ENCODE measurements at regions not wholly inside any gene's neighbourhood (a gene's known extent, or its start where the extent isn't known, plus 50 kb on each side); places are given as distances from the start of the nearest gene placed in this dataset.
"Not testable (repeated sequence)": the region's sequence is repeated elsewhere in the genome, so short reads cannot be mapped to it uniquely, and the experiment has no call there.

DNA sequence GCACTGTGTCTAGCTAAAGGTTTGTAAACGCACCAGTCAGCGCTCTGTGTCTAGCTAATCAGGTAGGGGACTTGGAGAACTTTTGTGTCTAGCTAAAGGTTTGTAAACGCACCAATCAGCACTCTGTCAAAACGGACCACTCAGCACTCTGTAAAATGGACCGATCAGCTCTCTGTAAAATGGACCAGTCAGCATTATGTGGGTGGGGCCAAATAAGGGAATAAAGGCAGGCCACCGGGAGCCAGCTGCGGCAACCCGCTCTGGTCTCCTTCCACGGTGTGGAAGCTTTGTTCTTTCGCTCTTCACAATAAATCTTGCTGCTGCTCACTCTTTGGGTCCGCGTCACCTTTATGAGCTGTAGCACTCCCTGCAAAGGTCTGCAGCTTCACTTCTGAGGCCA, 90.2 kb downstream of the ASCL4 start:
- H3K27ac ChIP-seq (ENCODE audit: extremely low read depth, low read depth, low read length); H3K4me1 ChIP-seq (replicated peaks in 1 of 2; ENCODE audit: control insufficient read depth in 2 of 2, insufficient read depth in 2 of 2, low read length in 2 of 2); in situ Hi-C loops (cut with MboI); H2AFZ ChIP-seq (ENCODE audit: low read depth, low read length); H4K20me1 ChIP-seq (replicated peaks; ENCODE audit: control insufficient read depth, insufficient read depth, low read length); ATAC-seq; H3K9me1 ChIP-seq (ENCODE audit: control insufficient read depth, insufficient read depth, low read length); H3K4me2 ChIP-seq (ENCODE audit: insufficient read depth, low read length); DNase-seq (ENCODE audit: extremely low read depth in 1 of 4, low spot score in 3 of 4); H3K9ac ChIP-seq (ENCODE audit: insufficient read depth in 1 of 2, low read depth in 2 of 2, low read length in 2 of 2); H3K4me3 ChIP-seq; FAIRE-seq; H3K36me3 ChIP-seq (ENCODE audit: control insufficient read depth, insufficient read depth, low read length); H3K9me3 ChIP-seq (replicated peaks; ENCODE audit: control insufficient read depth, insufficient read depth, low read depth, low read length); CTCF ChIA-PET (ENCODE audit: low intra/inter-chr PET ratio); BruUV-seq (replicated peaks); H3K79me2 ChIP-seq (ENCODE audit: control insufficient read depth, insufficient read depth, low read length); intact Hi-C loops (cut with micrococcal nuclease): not testable (repeated sequence)
- TF ChIP-seq MAFG (tag; conservative IDR thresholded peaks at IDR 0.05) (peak; percentile 82), MAFF (IDR thresholded peaks at IDR 0.05; ENCODE audit: low read length) (peak; percentile 56), C11orf30 (IDR thresholded peaks at IDR 0.05; ENCODE audit: low read depth) (peak; percentile 74), ZNF316 (IDR thresholded peaks at IDR 0.05) (peak; percentile 89), MAFK (IDR thresholded peaks at IDR 0.05; ENCODE audit: low read length) (peak; percentile 42)
- WGBS (ENCODE audit: insufficient coverage, low coverage, missing lambda C conversion rate): 3% methylated on average over 12 of the region's 12 CpGs
- POLR2A ChIA-PET: interaction anchor here (0.7 kb wide), 1 partner anchor 735 kb away, joined by 5 read pairs; no protein-coding TSS in a partner anchor
- H3K27me3 ChIP-seq (ENCODE audit: control insufficient read depth in 2 of 2, insufficient read depth in 2 of 2, low read length in 2 of 2): peaks cover 6 to 14% of the 10 kb centered on the region in 2 experiments; a peak in 3 of 5 replicates

DNA sequence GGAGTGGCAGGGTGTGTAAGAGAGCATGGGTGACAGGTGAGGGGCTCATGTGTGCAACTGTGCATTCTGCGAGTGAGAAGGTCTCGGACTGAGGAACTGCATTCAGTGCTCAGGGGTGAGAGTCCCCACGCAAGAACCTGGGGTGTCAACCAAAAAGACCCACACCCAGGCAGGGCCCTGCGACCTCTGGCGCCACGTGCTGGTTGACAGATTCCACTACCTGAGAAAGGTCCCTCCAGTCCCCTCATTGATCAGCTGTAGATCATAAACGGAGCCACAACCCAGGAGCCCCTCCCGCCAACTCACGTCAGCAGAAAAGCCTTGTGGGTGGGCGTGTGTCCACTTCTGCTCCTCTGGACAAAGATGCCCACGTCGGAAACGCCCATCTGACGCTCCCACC, 98.7 kb downstream of the ASCL4 start:
- Histone ChIP-seq H2AFZ (ENCODE audit: low read depth, low read length) (no peak overlapping the region), H3K9me1 (ENCODE audit: control insufficient read depth, insufficient read depth, low read length) (no peaks in the 10 kb centered on the region), H3K79me2 (ENCODE audit: control insufficient read depth, insufficient read depth, low read length) (no peaks in the 10 kb centered on the region), H3K9me3 (replicated peaks; ENCODE audit: control insufficient read depth, insufficient read depth, low read depth, low read length) (no peaks in the 10 kb centered on the region), H4K20me1 (replicated peaks; ENCODE audit: control insufficient read depth, insufficient read depth, low read length) (no peaks in the 10 kb centered on the region), H3K4me1 (replicated peaks in 1 of 2; ENCODE audit: control insufficient read depth in 2 of 2, insufficient read depth in 2 of 2, low read length in 2 of 2) (peaks cover 2 to 3% of the 10 kb centered on the region in 2 experiments; a peak in 2 of 5 replicates), H3K36me3 (ENCODE audit: control insufficient read depth, insufficient read depth, low read length) (no peaks in the 10 kb centered on the region), H3K27me3 (ENCODE audit: control insufficient read depth in 2 of 2, insufficient read depth in 2 of 2, low read length in 2 of 2) (peaks cover 19 to 36% of the 10 kb centered on the region in 2 experiments; a peak in 4 of 5 replicates), H3K27ac (ENCODE audit: extremely low read depth, low read depth, low read length) (no peak overlapping the region), H3K9ac (ENCODE audit: insufficient read depth in 1 of 2, low read depth in 2 of 2, low read length in 2 of 2) (no peak overlapping the region; a peak in 2 of 4 replicates), H3K4me2 (ENCODE audit: insufficient read depth, low read length) (no peak overlapping the region), H3K4me3 (no peak overlapping the region)
- CTCF ChIA-PET (ENCODE audit: low intra/inter-chr PET ratio): no interaction called here
- 1% methylated on average over 14 of the region's 14 CpGs for WGBS (ENCODE audit: insufficient coverage, low coverage, missing lambda C conversion rate)
- TF ChIP-seq ZNF384 (IDR thresholded peaks at IDR 0.05; ENCODE audit: low read depth, low read length) (no peak), STAT5A (IDR thresholded peaks at IDR 0.05; ENCODE audit: borderline replicate concordance, low read length) (no peak)
- TF ChIP-seq, protein P1, sequence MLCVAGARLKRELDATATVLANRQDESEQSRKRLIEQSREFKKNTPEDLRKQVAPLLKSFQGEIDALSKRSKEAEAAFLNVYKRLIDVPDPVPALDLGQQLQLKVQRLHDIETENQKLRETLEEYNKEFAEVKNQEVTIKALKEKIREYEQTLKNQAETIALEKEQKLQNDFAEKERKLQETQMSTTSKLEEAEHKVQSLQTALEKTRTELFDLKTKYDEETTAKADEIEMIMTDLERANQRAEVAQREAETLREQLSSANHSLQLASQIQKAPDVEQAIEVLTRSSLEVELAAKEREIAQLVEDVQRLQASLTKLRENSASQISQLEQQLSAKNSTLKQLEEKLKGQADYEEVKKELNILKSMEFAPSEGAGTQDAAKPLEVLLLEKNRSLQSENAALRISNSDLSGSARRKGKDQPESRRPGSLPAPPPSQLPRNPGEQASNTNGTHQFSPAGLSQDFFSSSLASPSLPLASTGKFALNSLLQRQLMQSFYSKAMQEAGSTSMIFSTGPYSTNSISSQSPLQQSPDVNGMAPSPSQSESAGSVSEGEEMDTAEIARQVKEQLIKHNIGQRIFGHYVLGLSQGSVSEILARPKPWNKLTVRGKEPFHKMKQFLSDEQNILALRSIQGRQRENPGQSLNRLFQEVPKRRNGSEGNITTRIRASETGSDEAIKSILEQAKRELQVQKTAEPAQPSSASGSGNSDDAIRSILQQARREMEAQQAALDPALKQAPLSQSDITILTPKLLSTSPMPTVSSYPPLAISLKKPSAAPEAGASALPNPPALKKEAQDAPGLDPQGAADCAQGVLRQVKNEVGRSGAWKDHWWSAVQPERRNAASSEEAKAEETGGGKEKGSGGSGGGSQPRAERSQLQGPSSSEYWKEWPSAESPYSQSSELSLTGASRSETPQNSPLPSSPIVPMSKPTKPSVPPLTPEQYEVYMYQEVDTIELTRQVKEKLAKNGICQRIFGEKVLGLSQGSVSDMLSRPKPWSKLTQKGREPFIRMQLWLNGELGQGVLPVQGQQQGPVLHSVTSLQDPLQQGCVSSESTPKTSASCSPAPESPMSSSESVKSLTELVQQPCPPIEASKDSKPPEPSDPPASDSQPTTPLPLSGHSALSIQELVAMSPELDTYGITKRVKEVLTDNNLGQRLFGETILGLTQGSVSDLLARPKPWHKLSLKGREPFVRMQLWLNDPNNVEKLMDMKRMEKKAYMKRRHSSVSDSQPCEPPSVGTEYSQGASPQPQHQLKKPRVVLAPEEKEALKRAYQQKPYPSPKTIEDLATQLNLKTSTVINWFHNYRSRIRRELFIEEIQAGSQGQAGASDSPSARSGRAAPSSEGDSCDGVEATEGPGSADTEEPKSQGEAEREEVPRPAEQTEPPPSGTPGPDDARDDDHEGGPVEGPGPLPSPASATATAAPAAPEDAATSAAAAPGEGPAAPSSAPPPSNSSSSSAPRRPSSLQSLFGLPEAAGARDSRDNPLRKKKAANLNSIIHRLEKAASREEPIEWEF (CRISPR knock-in tag; IDR thresholded peaks at IDR 0.05): no peak
- TF ChIP-seq, protein P2, sequence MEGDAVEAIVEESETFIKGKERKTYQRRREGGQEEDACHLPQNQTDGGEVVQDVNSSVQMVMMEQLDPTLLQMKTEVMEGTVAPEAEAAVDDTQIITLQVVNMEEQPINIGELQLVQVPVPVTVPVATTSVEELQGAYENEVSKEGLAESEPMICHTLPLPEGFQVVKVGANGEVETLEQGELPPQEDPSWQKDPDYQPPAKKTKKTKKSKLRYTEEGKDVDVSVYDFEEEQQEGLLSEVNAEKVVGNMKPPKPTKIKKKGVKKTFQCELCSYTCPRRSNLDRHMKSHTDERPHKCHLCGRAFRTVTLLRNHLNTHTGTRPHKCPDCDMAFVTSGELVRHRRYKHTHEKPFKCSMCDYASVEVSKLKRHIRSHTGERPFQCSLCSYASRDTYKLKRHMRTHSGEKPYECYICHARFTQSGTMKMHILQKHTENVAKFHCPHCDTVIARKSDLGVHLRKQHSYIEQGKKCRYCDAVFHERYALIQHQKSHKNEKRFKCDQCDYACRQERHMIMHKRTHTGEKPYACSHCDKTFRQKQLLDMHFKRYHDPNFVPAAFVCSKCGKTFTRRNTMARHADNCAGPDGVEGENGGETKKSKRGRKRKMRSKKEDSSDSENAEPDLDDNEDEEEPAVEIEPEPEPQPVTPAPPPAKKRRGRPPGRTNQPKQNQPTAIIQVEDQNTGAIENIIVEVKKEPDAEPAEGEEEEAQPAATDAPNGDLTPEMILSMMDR (IDR thresholded peaks at IDR 0.05 in 2 of 3, conservative IDR thresholded peaks at IDR 0.05 in 1 of 3; ENCODE audit: insufficient read depth in 2 of 3, low read depth in 1 of 3, low read length in 3 of 3): peak in 2 of 3 experiments; percentile 7 to 17; a peak in 1 of 6 replicates
- BruUV-seq (replicated peaks): no TSS peak
- intact Hi-C loops (cut with micrococcal nuclease) (no loop called here), in situ Hi-C loops (cut with MboI) (no loop called here)
- POLR2A ChIA-PET: interaction anchor here (0.6 kb wide), 1 partner anchor 12 kb away, joined by 3 read pairs; no protein-coding TSS in a partner anchor
- DNase-seq (ENCODE audit: extremely low read depth in 1 of 4, low spot score in 3 of 4) (peak in 1 of 4 experiments; percentile 11), FAIRE-seq (no peak), ATAC-seq (peak; percentile 45; the same call in 2 of the 3 replicates)

Data from K562 (cell line).